Kidney capillary endothelial cell (primary cell): ENCODE measurements at regions not wholly inside any gene's neighbourhood (a gene's known extent, or its start where the extent isn't known, plus 50 kb on each side); places are given as distances from the start of the nearest gene placed in this dataset.

Experiments
- DNase-seq: peaks from one replicate; pipeline ENCODE4 v3.0.0-alpha.2; 2018; ENCODE audit warnings: low spot score

DNA sequence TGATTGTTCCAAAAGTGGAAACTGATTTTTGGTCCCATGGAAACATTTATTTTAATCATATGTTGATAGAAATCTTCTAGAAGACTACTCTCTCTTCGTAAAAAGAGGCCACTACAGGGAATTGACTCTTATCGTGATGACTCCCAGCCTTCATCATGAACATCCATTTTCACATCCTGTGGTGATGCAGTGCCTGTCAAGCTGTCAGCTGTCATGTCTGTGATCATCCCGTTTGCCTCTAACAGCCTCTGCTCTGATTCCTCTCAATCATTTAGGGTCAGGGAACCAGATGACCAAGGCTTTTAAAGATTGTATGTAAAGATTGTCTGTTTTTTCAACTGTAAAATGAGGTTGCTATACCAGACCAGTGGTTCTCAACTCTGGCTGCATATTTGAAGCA is 419.0 kb upstream of the MGAT4C start:
- no peak for DNase-seq

DNA sequence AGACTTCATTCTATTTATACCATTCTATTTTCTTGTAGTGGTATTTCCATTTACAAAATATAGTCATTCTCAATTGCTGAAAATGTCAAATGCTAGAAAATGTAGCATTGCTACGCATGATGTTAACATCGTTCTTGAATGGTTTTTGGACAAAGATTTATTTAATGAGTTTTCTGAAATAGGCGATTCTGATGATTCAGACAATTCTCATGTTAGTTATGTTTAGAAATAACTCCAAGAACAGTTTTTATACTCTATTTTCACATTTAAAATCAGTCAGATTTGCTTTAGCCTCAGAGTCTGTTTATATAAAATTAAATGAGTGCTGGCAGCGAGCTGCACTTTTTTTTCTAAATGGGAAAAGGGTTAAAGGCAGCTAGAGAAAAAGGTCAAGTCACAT is 414.8 kb upstream of the MGAT4C start:
- DNase-seq, result no peak

DNA sequence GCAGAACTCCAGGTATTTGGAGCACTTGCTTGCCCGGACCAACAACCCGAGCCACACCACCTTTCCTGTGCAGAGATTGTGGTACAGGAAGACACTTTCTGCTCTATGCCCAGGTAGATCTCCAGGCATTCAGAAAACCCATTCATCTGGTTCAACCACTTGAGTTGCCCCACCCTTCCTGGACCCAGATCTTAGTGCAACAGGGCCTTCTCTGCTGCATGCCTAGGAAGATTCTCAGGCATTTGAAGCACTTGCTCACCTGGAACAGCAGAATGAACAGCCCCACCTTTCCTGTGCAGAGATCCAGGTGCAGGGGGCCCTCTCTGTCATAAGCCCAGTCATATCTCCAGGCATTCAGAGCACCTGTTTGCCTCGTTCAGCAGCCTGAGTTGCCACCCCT is 412.8 kb upstream of the MGAT4C start:
- no peak for DNase-seq

DNA sequence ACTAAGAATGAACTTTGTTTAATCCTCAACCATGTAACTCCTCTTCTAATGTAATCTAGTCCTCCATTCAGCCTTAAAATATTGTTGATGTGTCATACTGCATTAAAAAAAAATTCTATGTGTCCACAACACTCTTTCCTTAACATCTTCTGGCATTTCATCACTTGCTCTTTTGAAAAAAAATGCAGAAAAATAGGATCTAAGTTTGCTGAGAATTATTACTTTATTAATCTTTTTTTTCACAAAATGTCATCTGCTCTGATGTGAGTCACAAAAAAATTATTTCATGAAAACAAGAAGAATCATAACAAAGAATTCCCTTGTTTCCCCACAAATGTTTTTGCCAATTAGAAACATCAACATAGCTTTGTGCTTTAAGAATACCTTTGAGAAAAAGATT is 410.1 kb upstream of the MGAT4C start:
- no peak for DNase-seq

DNA sequence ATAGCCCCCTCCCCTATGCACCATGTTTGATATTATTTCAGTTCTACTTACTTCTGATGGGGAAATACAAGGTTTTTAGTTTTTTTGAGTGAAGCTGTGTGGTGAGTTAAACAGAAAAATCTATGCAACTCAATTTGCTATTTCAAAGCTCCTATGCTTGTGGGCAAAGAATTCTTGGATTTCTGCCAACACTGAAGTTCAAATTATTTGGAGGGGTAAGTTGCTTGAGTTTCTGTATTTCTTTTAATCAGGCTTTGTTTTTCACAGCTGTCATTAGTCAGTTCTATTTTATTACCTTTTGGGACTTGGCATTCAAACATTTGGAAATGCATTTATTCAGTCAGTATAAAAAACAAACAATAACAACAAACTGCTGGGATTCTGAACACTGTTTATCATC is 407.5 kb upstream of the MGAT4C start:
- DNase-seq, result no peak

DNA sequence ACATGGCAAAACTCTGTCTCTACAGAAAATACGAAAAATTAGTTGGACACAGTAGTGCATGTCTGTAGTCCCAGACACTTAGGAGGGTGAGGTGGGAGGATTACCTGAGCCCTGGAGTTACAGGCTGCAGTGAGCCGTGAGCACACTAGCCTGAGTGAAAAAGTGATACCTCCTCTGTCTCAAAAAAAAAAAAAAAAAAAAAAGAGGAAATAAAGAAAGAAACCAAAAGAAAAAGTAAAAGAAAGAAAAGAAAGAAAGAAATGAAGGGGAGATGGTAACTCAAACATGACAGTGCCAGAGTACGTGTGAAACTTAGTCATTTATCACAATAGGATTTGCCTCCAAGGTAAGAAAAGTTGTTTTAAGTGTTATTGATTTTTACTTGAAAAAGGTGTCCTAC is 407.0 kb upstream of the MGAT4C start:
- no peak for DNase-seq

DNA sequence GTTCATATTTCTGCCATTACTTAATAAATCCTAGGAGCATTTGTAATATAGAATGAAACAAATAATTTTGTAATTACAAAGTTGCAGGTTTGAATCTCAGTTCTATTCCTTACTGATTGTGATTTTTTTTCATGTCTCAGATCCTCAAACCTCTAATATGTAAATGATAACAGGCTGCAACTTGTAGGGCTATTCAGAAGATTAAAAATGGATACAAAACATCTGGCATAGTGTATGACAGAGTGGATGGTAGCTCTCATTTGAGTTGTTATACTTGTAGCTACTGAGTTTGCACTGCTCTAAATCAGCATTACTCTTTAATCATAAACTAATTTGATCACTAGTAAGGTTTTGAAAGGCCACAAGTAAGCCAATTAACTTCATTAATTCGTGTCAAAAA is 406.3 kb upstream of the MGAT4C start:
- DNase-seq, result no peak

DNA sequence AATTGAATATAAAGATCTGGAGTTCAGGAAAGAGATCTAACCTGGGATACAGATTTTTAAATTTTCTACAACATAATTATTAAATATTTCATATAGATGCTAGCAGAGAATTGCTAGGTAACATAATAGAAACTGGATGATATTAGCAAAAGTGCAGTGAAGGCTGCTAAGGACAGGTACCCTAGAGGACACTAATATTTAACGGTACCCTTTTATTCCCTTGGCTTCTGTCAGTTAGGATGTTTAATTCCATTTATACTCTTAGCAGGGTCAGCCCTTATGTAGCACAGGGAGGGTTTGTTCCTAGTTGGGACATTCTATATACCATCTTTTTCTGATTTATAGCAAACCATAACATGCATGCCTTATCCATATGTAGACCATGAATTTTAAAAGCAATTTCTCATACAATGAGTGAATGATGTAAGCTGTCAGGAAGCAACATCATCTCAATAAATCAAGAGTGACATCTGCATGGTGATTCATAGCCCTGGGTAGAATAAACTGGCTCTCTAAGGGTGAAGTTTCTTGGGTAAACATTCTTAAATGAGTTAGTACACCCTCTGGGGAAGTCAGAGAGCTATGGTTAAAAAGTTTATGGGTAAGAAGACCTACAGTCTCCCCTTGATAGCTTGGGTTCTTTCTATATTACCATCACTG is 404.4 kb upstream of the MGAT4C start:
- peak; percentile 72 for DNase-seq

DNA sequence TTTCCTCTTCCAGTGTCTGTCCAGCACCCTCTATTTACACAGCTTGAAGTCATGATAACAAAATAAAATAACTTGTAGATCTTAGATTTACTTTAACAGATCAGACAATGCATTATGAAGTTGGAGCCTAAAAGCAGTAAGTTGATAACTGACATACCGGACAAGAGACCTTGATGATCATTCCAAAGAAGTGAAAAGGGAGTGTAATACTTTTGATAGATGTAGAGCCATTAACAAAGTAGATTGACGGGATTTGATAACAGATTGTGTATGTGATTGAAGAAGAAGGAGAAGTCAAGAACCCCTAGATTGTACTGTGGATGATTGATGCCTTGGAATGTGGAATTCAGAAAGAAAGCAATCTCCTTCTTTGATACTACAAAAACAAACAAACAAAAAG is 403.8 kb upstream of the MGAT4C start:
- no peak for DNase-seq

DNA sequence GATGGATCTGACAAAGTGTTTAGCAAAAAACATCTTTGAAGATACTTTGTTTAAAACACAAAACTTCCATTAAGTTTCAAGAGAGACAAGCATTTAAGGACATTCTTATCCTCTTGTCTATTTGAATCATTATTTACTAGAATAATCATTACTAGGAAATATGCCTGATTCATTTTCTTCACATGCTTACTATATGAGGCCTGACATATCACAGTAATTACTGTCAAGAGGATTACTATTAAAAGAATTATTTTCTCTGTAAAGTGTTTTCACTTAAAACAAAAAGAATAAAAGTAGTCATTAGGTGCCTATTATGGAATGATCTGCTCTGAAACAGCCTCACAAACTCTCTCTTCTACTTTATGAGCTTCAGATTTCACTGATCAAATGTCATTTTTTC is 402.1 kb upstream of the MGAT4C start:
- no peak for DNase-seq

DNA sequence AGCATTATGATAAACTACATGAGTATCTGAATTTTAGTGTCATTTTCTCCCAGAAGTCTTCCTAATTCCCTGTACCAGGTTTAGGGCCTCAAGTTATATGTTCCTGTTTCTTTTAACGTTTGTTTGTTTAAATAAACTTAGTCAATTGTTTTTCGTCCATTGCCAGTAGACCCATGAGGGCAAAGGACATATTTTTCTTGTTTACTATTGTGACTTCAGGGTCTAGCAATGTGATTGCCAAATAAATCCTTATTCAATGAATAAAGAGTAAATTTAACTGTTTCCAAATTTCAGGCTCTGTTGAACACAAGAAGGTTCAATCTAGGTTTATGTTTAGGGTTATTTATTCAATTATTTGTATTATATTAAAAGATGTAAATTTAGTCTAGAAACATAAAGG is 391.6 kb upstream of the MGAT4C start:
- DNase-seq, result no peak

DNA sequence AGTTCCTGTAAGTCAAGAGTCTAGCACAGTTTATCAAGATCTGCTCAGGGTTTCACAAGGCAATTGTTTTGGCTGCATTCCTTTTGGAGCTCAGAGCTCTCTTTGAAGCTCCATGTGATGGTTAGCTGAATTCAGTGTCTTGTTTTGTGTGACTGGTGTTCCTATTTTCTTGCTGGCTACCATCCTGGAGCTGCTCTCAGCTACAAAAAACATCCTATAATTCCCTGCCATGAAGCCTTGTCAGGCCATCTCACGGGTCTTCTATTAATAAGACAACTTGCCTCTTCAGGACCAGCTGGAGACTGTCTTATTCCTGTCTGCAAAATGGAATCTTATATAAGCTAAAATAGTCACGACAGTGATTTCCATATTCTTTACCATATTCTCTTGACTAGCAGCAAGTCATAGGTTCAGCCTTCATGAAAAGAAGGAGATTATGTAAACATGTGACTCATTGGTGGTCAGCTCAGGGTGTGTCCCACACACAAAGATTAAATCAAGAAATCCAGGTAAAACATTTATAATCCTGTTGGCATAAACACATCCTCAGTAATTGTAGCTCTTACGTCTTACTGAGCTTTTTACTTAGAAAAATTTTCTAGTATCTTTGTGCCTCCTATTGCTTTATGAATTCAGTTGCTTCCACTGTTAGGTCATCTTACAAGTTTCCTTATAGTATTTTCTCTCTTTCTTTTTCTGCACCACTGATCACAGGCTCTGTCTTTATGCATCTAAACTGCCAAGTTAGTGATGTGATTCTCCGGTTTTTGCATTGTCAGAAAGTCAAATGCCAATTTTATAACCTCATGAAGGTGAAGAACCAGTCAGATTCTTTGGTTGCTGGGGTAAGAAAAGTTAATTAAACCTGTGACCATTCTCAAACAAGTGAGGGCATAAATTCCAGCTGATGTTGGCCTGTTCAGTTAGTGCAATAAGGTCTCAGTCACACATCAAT is 378.5 kb upstream of the MGAT4C start:
- no peak for DNase-seq

DNA sequence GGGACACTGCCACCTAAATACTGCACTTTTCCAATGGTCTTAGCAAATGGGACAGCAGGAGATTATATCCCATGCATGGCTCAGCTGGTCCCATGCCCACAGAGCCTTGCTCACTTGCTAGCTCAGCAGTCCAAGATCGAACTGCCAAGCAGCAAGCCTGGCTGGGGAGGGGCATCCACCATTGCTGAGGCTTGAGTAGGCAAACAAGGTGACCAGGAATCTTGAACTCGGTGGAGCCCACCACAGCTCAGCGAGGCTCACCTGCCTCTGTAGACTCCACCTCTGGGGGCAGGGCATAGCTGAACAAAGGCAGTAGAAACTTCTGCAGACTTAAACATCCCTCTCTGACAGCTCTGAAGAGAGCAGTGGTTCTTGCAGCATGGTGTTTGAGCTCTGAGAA is 370.8 kb upstream of the MGAT4C start:
- no peak for DNase-seq

DNA sequence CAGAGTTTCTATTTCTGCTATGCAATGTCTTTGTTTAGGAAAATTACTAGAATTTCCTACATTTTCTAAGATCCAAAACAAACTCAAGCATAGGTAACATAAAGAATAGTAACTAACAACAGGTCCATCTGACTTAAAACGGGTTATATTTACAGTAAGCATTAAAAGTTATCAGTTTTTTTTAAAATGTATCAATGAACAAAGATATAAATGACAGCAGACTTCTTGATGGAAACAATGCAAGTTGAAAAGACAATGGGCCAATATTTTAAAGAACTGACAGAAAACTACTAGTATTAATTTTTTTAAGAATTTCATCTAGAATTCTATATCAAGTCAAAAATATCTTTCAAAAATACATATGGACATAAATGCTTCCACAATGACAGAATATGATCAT is 367.1 kb upstream of the MGAT4C start:
- DNase-seq, result no peak

DNA sequence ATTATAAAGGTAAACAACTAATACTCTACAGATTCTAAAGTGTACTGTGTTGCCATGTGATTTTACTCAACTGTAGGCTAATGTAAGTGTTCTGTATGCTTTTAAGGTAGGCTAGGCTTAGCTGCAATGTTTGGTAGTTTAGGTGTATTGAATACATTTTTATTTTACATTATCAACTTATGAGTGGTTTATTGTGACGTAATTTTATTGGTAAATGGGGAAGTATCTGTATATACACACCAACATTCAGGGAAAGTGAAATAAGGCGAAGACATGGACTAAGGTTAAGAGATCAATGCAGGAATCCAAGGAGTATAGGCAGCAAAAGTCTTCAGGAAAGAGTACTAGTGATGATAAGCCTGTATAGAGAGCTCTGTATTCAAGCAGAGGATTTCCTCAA is 365.8 kb upstream of the MGAT4C start:
- no peak for DNase-seq

DNA sequence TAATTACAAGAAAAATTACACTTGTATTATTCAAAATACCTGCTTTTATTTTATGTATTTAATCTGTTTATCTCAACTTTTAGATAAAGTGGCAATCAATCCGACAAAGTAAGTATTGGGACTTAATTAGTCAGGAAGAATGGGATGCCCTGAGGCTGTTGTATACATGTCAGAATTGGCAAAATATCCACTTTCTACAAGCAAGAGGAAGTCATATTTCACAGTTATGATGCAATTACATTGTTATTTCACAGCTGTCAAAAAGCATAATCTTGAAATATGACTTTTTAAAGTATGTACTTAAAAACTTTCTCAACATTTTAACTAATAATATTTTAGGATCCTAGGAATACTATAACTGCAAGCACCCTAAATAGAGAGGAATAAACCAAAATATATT is 357.1 kb upstream of the MGAT4C start:
- no peak for DNase-seq

DNA sequence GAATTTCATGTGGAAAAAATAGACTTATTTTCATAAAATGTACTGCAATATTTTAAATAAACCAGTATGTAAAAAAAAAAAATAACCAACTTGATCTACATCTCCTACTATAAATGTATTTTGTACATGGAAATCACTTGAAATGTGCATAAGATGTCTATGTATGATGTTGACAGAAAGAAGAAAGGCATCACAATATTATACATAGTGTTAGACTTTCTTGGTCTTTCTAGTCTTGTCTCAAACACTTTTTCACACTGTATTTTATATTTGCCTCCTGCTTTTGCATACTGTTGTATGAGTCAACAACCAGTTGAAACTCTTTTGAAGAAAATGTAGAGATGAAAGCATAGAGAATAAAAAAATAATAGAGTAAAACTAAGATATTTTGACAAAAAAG is 352.4 kb upstream of the MGAT4C start:
- no peak for DNase-seq

DNA sequence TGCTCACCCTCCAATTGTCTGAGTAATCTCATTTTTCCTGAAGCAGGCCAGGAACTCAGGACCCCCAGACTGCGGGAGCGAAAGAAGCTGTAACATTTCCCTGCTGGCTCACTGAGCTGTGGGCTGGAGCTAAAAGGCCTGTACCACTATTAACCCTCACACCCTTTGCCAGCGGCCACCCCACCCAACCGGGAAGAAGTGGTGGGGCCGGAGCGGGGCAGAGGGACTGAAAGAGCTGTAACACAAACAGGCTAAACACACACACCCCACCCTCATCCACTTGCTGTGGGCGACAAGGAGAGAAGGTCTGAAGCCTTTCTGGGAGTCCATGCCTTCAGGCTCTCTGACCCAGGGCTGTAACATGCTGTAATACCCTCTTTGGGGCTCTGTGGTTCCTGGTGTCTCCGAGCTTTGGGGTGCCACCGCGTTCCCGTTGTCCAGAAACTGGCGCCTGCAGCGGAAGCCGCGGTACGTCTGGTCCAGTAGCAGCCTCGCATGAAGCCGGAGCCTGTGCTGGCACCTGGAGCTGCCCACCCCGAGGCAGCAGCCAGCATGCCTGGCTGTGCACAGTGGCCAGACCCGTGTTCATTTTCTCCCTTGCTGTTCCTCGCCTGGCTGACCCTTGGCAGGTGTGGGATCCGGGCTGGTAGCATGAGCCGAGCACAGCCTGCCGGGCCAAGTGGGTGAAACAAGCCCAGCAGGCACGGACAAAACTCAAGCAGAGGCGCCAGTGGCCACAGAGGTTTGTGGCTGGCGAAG is 345.5 kb upstream of the MGAT4C start:
- no peak for DNase-seq

DNA sequence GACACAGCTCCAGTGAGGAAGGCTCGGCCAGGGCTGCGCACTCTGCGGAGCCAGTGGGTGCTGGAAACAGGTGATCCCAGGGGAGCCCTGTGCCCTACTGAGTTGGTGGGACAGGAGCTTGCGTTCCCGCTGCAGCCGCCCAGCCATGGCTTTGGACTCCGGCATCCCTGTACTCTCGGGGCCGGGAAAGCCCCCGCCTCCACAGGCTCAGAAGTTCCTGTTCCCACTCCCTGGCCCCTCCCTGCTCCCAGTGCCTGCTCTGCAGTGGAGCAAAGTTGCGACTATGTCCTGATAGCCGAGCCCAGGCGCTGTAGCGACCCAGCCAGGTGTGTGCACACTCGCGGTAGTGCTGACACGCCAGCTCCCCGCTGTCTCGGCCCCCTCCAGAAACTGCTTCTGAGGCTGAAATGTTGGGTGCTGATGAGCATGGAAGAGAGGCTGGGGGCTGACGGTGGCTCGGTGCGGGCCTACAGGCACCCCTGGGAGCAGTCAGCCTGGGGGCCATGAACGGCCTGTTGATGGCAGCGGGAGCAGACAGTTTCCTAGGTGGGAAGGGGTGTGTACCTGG is 344.6 kb upstream of the MGAT4C start:
- no peak for DNase-seq

DNA sequence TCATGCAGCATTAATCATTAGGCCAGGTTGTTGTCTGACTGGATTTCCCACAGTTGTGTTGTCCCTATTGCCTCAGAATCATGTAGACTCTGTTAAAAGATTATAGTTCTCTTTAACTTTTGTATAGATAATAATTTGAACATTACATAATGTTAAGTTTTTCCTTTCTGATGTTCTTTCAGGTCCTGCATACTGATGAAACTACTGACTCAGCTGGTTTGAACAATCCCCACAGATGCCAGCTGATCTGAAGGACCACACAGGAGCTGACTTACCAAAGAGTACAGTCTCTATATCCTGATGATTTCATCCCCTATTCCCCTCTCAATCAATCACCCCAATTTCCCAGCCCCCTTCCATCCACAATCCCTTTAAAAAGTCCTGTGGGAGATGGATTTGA is 341.2 kb upstream of the MGAT4C start:
- DNase-seq, result no peak

DNA sequence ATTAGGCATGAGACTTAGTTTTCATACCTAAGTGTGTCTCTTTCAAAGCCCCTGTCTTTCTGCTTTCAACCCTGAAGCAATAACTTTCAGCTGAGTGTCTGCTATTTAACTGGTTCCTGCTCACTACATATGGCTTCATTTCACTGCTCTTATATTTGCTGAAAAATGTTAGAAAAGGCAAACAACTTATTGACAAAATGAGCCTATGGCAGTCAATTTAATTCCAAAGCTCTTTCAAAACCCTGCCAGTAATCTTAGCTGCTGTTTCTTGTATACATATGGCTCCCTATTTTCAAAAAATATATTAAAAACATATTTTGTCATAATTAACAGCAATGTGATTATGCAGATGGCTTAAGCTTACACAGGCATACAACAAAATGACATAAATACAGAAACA is 334.1 kb upstream of the MGAT4C start:
- DNase-seq, result no peak

DNA sequence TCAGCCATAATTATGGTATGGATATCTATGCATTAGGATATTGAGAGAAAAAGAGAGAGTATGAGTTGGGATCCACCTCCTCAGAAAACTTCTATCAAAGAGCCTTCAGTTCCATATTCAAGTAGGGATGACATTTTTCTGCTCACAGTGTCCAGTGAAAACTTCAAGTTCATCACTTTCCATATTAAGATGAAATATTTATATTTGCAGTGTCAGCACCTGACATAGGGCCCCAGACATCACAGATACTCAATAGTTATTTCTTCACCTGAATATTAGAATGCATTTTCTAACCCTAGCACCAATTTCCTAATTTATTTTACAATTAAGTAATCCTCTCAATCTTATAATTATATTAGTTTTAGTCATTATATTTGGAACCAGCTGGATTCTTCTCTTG is 318.0 kb upstream of the MGAT4C start:
- DNase-seq, result no peak

DNA sequence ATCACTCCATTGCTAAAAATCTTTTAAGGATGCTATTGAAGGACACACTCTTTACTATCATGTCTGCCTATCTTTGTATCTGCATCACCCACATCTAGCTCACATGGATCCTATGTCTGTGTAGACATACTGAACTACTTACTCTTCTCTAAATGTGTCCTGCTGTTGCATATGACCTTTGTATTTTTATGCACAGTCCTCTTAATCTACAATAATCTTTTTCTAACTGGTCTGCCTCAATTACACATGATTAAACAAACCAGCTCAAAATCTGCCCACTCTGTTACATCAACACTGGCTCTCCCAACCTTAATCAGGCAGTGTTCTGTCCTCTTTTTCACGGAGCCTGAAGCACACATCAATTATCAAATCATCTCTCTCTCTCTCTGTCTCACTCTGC is 316.3 kb upstream of the MGAT4C start:
- DNase-seq, result no peak
